Ishikawa (cell line): ENCODE measurements at regions not wholly inside any gene's neighbourhood (a gene's known extent, or its start where the extent isn't known, plus 50 kb on each side); places are given as distances from the start of the nearest gene placed in this dataset.

Experiments
- CEBPB ChIP-seq: IDR thresholded peaks from 2 replicates; pipeline ENCODE4 v1.6.1; 2012
- CREB1 ChIP-seq: IDR thresholded peaks from 2 replicates; pipeline ENCODE4 v1.6.1; 2012; ENCODE audit warnings: low read depth
- EGR1 ChIP-seq: IDR thresholded peaks from 2 replicates; pipeline ENCODE4 v1.6.1; 2012
- EP300 ChIP-seq: IDR thresholded peaks from 2 replicates; pipeline ENCODE4 v1.6.1; 2012; ENCODE audit warnings: borderline replicate concordance
- FOXM1 ChIP-seq: IDR thresholded peaks from 2 replicates; pipeline ENCODE4 v1.6.1; 2012; ENCODE audit warnings: low read depth, borderline replicate concordance
- MAX ChIP-seq: IDR thresholded peaks from 2 replicates; pipeline ENCODE4 v1.6.1; 2012
- NFIC ChIP-seq: IDR thresholded peaks from 2 replicates; pipeline ENCODE4 v1.6.1; 2012
- RAD21 ChIP-seq: IDR thresholded peaks from 2 replicates; pipeline ENCODE4 v1.6.1; 2012; ENCODE audit warnings: low read depth
- REST ChIP-seq: IDR thresholded peaks from 2 replicates; pipeline ENCODE4 v1.6.1; 2012; ENCODE audit warnings: low read depth, mild to moderate bottlenecking
- TAF1 ChIP-seq: IDR thresholded peaks from 2 replicates; pipeline ENCODE4 v1.6.1; 2012; ENCODE audit warnings: low read depth, mild to moderate bottlenecking
- TCF12 ChIP-seq: IDR thresholded peaks from 2 replicates; pipeline ENCODE4 v1.6.1; 2012; ENCODE audit warnings: low read depth
- TEAD4 ChIP-seq: IDR thresholded peaks from 2 replicates; pipeline ENCODE4 v1.6.1; 2012
- YY1 ChIP-seq: IDR thresholded peaks from 2 replicates; pipeline ENCODE4 v1.6.1; 2012; ENCODE audit warnings: low read depth
- ZBTB7A ChIP-seq: IDR thresholded peaks from 2 replicates; pipeline ENCODE4 v1.6.1; 2012; ENCODE audit warnings: low read depth
- TF ChIP-seq, protein P1 (sequence below): IDR thresholded peaks from 2 replicates; pipeline ENCODE4 v1.6.1; 2012

DNA sequence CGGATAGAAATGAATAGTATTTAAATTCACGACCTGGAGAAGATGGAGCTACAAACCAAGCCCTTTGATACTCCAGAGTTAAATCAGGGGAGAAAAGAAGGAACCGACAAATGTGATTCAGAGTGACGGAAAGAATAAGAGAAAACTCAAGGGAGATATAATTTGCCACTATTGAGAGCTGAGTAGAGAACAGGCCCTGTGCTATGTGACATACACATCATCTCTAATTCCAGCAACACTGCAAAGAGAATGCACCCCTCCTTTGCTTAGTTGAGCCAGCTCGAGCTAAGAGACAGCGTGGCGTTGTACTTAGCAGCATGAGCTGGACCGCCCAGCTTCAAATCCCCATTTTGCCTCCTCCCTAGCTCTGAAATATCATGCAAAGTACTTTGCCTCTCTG, 266.4 kb upstream of the TENM3 start:
- TF ChIP-seq EP300, result no peak
- TF ChIP-seq CREB1, result no peak
- TF ChIP-seq MAX, result no peak
- no peak for TF ChIP-seq ZBTB7A
- TF ChIP-seq FOXM1, result no peak
- no peak for TF ChIP-seq EGR1
- no peak for TF ChIP-seq YY1
- TF ChIP-seq CEBPB, result no peak
- TF ChIP-seq NFIC, result no peak
- no peak for TF ChIP-seq RAD21
- TF ChIP-seq, protein P1, sequence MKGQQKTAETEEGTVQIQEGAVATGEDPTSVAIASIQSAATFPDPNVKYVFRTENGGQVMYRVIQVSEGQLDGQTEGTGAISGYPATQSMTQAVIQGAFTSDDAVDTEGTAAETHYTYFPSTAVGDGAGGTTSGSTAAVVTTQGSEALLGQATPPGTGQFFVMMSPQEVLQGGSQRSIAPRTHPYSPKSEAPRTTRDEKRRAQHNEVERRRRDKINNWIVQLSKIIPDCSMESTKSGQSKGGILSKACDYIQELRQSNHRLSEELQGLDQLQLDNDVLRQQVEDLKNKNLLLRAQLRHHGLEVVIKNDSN, result no peak
- TF ChIP-seq REST, result no peak
- no peak for TF ChIP-seq TCF12

DNA sequence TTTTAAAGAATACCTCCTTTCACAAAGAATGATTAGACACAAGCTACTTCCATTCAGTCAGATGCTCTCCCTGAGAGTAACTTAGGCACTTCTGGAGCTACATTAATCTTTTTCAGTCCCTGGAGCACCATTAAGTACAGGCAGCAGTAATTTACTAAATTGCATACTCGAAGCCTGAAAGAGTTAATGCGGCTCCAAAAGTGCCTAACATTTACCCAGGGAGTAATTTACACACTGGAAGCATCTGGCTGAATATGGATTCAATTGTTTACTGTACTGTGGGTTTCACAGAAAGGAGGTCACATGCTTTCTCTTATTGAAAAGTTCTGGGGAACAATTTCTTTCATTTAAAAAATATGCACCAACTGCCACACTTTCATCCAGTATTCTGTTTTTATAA, 260.8 kb upstream of the TENM3 start:
- no peak for TF ChIP-seq ZBTB7A

DNA sequence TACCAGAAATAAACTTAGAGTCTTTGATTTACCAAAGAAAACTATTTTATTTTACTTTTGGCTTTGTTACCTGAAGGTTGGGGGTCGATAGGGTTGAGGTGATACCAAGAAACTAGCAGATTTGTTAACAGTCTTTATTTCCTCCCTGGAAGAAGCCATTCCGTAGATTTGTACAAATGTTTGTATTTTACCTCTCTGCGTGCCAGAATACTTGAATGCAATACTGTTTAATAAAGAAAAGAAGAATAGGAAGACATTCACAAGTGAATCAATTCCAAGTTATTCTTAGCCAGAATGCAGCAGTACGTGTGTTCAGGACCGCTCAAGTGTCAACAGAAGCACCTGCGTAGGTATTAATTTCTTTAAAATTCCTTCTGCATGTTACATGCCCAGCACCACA, 260.3 kb upstream of the TENM3 start:
- no peak for TF ChIP-seq TEAD4
- TF ChIP-seq EGR1, result no peak
- TF ChIP-seq NFIC, result no peak
- no peak for TF ChIP-seq YY1

- TF ChIP-seq EP300, result no peak
- no peak for TF ChIP-seq TCF12
- TF ChIP-seq TEAD4, result no peak
Observed at GRCh38 chr4:181987392-181987791, 255.8 kb upstream of the TENM3 start.

DNA sequence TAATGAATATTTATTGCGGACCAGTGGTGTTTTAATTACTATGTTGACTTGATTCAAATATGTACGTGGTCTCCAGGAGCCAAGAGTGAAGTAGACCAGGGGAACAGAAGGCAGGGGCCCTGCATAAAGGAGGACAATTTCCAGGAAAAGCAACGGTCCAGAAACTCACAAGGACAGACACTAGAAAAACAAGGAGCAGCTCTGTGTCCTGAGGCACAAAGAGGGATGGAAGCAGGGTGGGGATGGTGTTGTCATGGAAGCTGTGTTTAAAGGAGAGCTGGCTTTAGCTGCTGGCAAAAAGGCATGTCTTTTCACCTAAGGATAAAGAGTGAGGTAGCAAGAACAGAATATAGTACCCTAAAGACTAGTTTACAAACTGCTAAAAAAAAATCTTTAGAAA, 254.1 kb upstream of the TENM3 start:
- TF ChIP-seq NFIC (no peak), CREB1 (no peak), EP300 (no peak), RAD21 (no peak), REST (no peak), YY1 (no peak), TAF1 (no peak)

DNA sequence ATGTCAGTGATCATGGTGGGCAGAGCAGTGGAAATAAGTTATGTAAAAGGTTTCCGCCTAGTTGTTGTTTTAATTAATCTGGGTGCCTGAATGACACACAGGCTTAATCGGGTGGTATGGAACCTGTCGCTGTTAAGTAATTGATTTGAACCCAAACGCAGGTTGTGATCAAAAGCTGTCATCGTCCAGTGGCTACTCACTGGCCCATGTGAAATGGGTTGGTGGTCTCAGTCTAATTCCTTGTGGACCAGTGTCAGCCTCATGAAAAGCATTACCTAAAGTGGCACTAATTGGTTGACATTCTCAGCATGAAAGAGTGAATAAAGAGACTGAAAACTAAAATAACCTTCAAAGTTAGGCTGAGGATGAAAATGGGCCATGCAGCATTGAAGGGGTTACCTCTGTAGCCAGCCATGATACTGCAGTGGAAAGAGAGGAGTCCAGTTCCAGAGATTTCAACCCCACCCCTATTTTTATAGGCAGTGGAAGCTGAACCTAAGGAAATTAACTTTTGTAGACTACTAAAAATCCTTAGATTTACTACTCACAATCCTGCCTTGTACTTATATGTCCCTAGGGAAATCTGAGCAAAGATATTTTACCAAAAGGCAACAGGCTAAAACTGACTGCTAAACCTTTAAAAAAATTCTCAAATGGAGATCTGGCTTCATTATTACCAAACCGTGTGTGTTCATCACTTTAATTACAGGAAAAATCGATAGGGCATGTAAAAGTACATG, 251.7 kb upstream of the TENM3 start:
- TF ChIP-seq TAF1 (no peak), NFIC (no peak), TCF12 (no peak), EP300 (no peak), REST (no peak), RAD21 (no peak), MAX (no peak), EGR1 (no peak), FOXM1 (no peak), YY1 (no peak), TEAD4 (no peak), CEBPB (no peak)
